ENCODE measurements at regions not wholly inside any gene's neighbourhood (a gene's known extent, or its start where the extent isn't known, plus 50 kb on each side); places are given as distances from the start of the nearest gene placed in this dataset.

DNA sequence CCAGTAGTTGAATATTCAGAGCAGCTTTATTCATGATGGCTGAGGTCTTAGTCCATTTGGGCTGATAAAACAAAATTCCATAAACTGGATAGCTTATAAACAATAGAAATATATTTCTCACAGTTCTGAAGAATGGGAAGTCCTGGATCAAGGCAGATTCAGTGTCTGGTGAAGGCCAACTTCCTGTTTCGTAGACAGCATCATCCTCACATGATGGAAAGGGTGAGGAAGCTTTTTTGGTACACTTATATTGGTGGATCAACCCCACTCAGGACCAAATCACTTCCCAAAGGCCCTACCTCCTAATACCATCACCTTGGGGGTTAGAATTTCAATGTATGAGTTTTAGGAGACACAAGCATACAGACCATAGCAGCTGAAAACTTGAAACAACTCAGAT is 224.2 kb downstream of the CYB561 start:
- Histone ChIP-seq H3K79me2 (replicated peaks; ENCODE audit: insufficient read depth) (no peaks in the 10 kb centered on the region), H2AFZ (no peak overlapping the region), H3K27me3 (ENCODE audit: insufficient read depth) (no peaks in the 10 kb centered on the region), H3K4me1 (ENCODE audit: insufficient read depth) (no peaks in the 10 kb centered on the region), H4K20me1 (replicated peaks; ENCODE audit: insufficient read depth) (no peaks in the 10 kb centered on the region), H3K27ac (ENCODE audit: low read depth) (no peak overlapping the region), H3F3A (replicated peaks; ENCODE audit: low read depth) (no peaks in the 10 kb centered on the region), H3K36me3 (ENCODE audit: insufficient read depth) (no peaks in the 10 kb centered on the region; the same call in 1 of the 2 replicates), H3K4me2 (no peak overlapping the region), H3K9me2 (ENCODE audit: insufficient read depth) (no peaks in the 10 kb centered on the region), H3K4me3 (no peak overlapping the region)
- Mint-ChIP-seq H3K9me3 (no peaks in the 10 kb centered on the region), H3K27ac (no peak overlapping the region), H3K4me3 (no peak overlapping the region), H3K4me1 (no peaks in the 10 kb centered on the region), H3K27me3 (ENCODE audit: insufficient read depth, low read depth, poor library complexity) (no peaks in the 10 kb centered on the region), H3K36me3 (ENCODE audit: low read depth) (no peaks in the 10 kb centered on the region)
- no peak for DNase-seq (ENCODE audit: low spot score)
- no peak for ATAC-seq
- TF ChIP-seq, protein P1, sequence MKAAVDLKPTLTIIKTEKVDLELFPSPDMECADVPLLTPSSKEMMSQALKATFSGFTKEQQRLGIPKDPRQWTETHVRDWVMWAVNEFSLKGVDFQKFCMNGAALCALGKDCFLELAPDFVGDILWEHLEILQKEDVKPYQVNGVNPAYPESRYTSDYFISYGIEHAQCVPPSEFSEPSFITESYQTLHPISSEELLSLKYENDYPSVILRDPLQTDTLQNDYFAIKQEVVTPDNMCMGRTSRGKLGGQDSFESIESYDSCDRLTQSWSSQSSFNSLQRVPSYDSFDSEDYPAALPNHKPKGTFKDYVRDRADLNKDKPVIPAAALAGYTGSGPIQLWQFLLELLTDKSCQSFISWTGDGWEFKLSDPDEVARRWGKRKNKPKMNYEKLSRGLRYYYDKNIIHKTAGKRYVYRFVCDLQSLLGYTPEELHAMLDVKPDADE (IDR thresholded peaks at IDR 0.05), result no peak
- TF ChIP-seq POLR2AphosphoS5 (IDR thresholded peaks at IDR 0.05; ENCODE audit: low read depth) (no peak), CREB1 (CRISPR knock-in tag; IDR thresholded peaks at IDR 0.05; ENCODE audit: low read depth) (no peak), ZNF114 (CRISPR knock-in tag; IDR thresholded peaks at IDR 0.05) (no peak), EZH2phosphoT487 (IDR thresholded peaks at IDR 0.05; ENCODE audit: unreplicated experiment) (no peak)

GRCh38 chr17:63222655-63223054 is 223.5 kb downstream of the CYB561 start:
- no peak overlapping the region for H3K27ac ChIP-seq (ENCODE audit: low read depth)
- no peaks in the 10 kb centered on the region for H3F3A ChIP-seq (replicated peaks; ENCODE audit: low read depth)
- H3K79me2 ChIP-seq (replicated peaks; ENCODE audit: insufficient read depth), result no peaks in the 10 kb centered on the region
- no peaks in the 10 kb centered on the region for H3K4me1 ChIP-seq (ENCODE audit: insufficient read depth)
- Mint-ChIP-seq H3K4me1 (no peaks in the 10 kb centered on the region), H3K27me3 (ENCODE audit: insufficient read depth, low read depth, poor library complexity) (no peaks in the 10 kb centered on the region), H3K9me3 (no peaks in the 10 kb centered on the region), H3K27ac (no peak overlapping the region), H3K4me3 (no peak overlapping the region), H3K36me3 (ENCODE audit: low read depth) (no peaks in the 10 kb centered on the region)
- ATAC-seq (no peak), DNase-seq (ENCODE audit: low spot score) (peak; percentile 6)
- H4K20me1 ChIP-seq (replicated peaks; ENCODE audit: insufficient read depth), result no peaks in the 10 kb centered on the region
- TF ChIP-seq, protein P2, sequence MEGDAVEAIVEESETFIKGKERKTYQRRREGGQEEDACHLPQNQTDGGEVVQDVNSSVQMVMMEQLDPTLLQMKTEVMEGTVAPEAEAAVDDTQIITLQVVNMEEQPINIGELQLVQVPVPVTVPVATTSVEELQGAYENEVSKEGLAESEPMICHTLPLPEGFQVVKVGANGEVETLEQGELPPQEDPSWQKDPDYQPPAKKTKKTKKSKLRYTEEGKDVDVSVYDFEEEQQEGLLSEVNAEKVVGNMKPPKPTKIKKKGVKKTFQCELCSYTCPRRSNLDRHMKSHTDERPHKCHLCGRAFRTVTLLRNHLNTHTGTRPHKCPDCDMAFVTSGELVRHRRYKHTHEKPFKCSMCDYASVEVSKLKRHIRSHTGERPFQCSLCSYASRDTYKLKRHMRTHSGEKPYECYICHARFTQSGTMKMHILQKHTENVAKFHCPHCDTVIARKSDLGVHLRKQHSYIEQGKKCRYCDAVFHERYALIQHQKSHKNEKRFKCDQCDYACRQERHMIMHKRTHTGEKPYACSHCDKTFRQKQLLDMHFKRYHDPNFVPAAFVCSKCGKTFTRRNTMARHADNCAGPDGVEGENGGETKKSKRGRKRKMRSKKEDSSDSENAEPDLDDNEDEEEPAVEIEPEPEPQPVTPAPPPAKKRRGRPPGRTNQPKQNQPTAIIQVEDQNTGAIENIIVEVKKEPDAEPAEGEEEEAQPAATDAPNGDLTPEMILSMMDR (conservative IDR thresholded peaks at IDR 0.05; ENCODE audit: low read depth in 2 of 2), result peak in 1 of 2 experiments; percentile 29; a peak in 3 of 4 replicates
- TF ChIP-seq ZNF114 (CRISPR knock-in tag; IDR thresholded peaks at IDR 0.05), result no peak
- no peak overlapping the region for H2AFZ ChIP-seq
- H3K27me3 ChIP-seq (ENCODE audit: insufficient read depth), result no peaks in the 10 kb centered on the region
- H3K36me3 ChIP-seq (ENCODE audit: insufficient read depth), result no peaks in the 10 kb centered on the region; the same call in 1 of the 2 replicates
- H3K9me2 ChIP-seq (ENCODE audit: insufficient read depth), result peaks cover 4% of the 10 kb centered on the region; the same call in 1 of the 2 replicates
- no peak overlapping the region for H3K4me2 ChIP-seq
- no peak overlapping the region for H3K4me3 ChIP-seq

DNA sequence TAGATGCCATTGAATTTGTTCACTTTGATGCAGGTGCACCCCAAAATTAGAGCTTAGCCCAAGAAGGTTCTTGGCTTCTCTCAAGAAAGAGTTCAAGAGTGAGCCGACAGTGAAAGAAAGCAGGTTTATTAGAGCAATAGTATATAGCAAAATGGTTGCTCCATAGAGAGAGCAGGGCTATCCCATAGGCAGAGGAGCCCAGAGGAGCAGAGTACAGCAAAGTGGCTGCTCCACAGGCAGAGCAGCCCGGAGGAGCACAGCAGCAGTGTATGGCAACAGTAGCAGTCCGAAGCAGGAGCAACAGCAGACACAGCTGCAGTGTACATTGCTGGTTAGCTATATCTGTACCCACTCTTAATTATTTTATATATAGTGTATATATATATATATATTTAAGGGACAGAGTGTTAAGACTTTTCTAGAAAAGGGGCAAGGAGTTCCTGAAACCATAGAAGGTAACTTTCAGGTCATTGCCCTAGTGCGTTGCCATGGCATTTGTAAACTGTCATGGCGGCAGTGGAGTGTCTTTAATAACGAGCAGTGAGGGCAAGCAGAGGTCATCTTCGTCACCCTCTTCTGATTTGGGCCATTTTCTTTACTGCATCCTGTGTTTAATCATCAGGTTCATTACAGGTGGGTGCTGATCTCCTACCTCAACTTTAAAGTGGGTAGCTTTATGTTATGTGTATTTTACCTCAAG is 222.7 kb downstream of the CYB561 start:
- TF ChIP-seq JUNB (IDR thresholded peaks at IDR 0.05; ENCODE audit: unreplicated experiment) (no peak), NANOG (IDR thresholded peaks at IDR 0.05; ENCODE audit: borderline replicate concordance) (no peak), ZNF331 (CRISPR knock-in tag; IDR thresholded peaks at IDR 0.05; ENCODE audit: low read depth) (no peak)
- TF ChIP-seq, protein P2 (conservative IDR thresholded peaks at IDR 0.05; ENCODE audit: low read depth in 2 of 2), result no peak
- TF ChIP-seq, protein P1 (IDR thresholded peaks at IDR 0.05), result no peak
- Histone ChIP-seq H3K9me2 (ENCODE audit: insufficient read depth) (peaks cover 4% of the 10 kb centered on the region; the same call in 1 of the 2 replicates), H4K20me1 (replicated peaks; ENCODE audit: insufficient read depth) (no peaks in the 10 kb centered on the region), H3K4me2 (no peak overlapping the region), H3K4me1 (ENCODE audit: insufficient read depth) (no peaks in the 10 kb centered on the region), H3K79me2 (replicated peaks; ENCODE audit: insufficient read depth) (no peaks in the 10 kb centered on the region), H3K4me3 (no peak overlapping the region), H3K27ac (ENCODE audit: low read depth) (no peak overlapping the region), H2AFZ (no peak overlapping the region), H3K36me3 (ENCODE audit: insufficient read depth) (no peaks in the 10 kb centered on the region; the same call in 1 of the 2 replicates), H3K27me3 (ENCODE audit: insufficient read depth) (no peaks in the 10 kb centered on the region), H3F3A (replicated peaks; ENCODE audit: low read depth) (no peaks in the 10 kb centered on the region)
- H3K36me3 Mint-ChIP-seq (ENCODE audit: low read depth), result no peaks in the 10 kb centered on the region
- no peaks in the 10 kb centered on the region for H3K4me1 Mint-ChIP-seq
- no peak overlapping the region for H3K4me3 Mint-ChIP-seq
- DNase-seq (ENCODE audit: low spot score) (no peak), ATAC-seq (no peak)
- H3K27ac Mint-ChIP-seq, result no peak overlapping the region
- no peaks in the 10 kb centered on the region for H3K9me3 Mint-ChIP-seq
- no peaks in the 10 kb centered on the region for H3K27me3 Mint-ChIP-seq (ENCODE audit: insufficient read depth, low read depth, poor library complexity)
